SU-DHL-6 (cell line): ENCODE measurements at regions not wholly inside any gene's neighbourhood (a gene's known extent, or its start where the extent isn't known, plus 50 kb on each side); places are given as distances from the start of the nearest gene placed in this dataset.

ENCODE experiments used
- H2AFZ ChIP-seq: fragments of 200-600 bp; sonication (generic); 2 replicates; pipeline ENCODE4 v1.6.1; 2014; ENCODE audit warnings: low read depth, mild to moderate bottlenecking, moderate library complexity, mixed read lengths, antibody characterized with exemption, low read length; ENCODE audit not compliant: severe bottlenecking
- H3F3A ChIP-seq: fragments of 200-600 bp; shearing (Covaris generic); 2 replicates; pipeline ENCODE4 v1.6.0; 2016; ENCODE audit warnings: antibody characterized with exemption, mild to moderate bottlenecking; ENCODE audit not compliant: insufficient read depth
- H3K27ac ChIP-seq: fragments of 200-600 bp; sonication (generic); 2 replicates; pipeline ENCODE4 v1.5.1; 2016; ENCODE audit warnings: low read depth, mild to moderate bottlenecking, low read length, moderate library complexity, mixed read lengths
- H3K27me3 ChIP-seq: fragments of 200-600 bp; sonication (generic), shearing (Covaris generic); 2 replicates; pipeline ENCODE4 v1.6.0; 2014; ENCODE audit warnings: mild to moderate bottlenecking, low read length
- H3K36me3 ChIP-seq: fragments of 200-600 bp; sonication (generic); 2 replicates; pipeline ENCODE4 v1.6.1; 2014; ENCODE audit warnings: mild to moderate bottlenecking, low read length, mixed read lengths
- H3K4me2 ChIP-seq: fragments of 300-600, 200-600 bp; shearing (Covaris generic), sonication (generic); 2 replicates; pipeline ENCODE4 v1.6.0; 2014; ENCODE audit warnings: low read length, low read depth, mild to moderate bottlenecking; ENCODE audit not compliant: poor library complexity, severe bottlenecking
- H3K4me3 ChIP-seq: fragments of 200-600 bp; sonication (generic); 2 replicates; pipeline ENCODE4 v1.5.1; 2014; ENCODE audit warnings: antibody characterized with exemption, low read length, mild to moderate bottlenecking, mixed read lengths; ENCODE audit not compliant: insufficient read depth, poor library complexity, severe bottlenecking
- H3K79me2 ChIP-seq: fragments of 200-600 bp; sonication (generic); 2 replicates; pipeline ENCODE4 v1.6.1; 2014; ENCODE audit warnings: mild to moderate bottlenecking, low read length, moderate library complexity; ENCODE audit not compliant: insufficient read depth
- H3K9ac ChIP-seq: fragments of 200-600 bp; sonication (generic); 2 replicates; pipeline ENCODE4 v1.7.0; 2014; ENCODE audit warnings: mild to moderate bottlenecking, low read length
- H3K9me2 ChIP-seq: fragments of 200-600 bp; sonication (generic); replicated peaks from 2 replicates; pipeline ENCODE4 v1.6.1; 2014; ENCODE audit warnings: low read length; ENCODE audit not compliant: insufficient read depth
- H3K9me3 ChIP-seq: fragments of 200-600 bp; sonication (generic); 2 replicates; pipeline ENCODE4 v1.6.1; 2014; ENCODE audit warnings: low read length, mixed read lengths; ENCODE audit not compliant: insufficient read depth
- H4K20me1 ChIP-seq: fragments of 200-600 bp; sonication (generic); 2 replicates; pipeline ENCODE4 v1.6.1; 2014; ENCODE audit warnings: low read depth, mild to moderate bottlenecking, antibody characterized with exemption, low read length, moderate library complexity, mixed read lengths
- EZH2phosphoT487 ChIP-seq: fragments of 200-600 bp; sonication (generic), shearing (Covaris generic); conservative IDR thresholded peaks from 2 replicates; pipeline ENCODE4 v1.6.1; 2018; ENCODE audit warnings: mild to moderate bottlenecking, antibody characterized with exemption, low read length, moderate library complexity, mixed read lengths
- TF ChIP-seq, protein P1 (sequence below): fragments of 200-600 bp; sonication (generic); IDR thresholded peaks from one replicate; pipeline ENCODE4 v1.5.1; 2017; ENCODE audit warnings: antibody characterized with exemption, mild to moderate bottlenecking, low read length, moderate library complexity; ENCODE audit not compliant: insufficient read depth, poor library complexity, severe bottlenecking

- Histone ChIP-seq H4K20me1 (no peaks in the 10 kb centered on the region), H3K79me2 (no peaks in the 10 kb centered on the region), H2AFZ (no peak overlapping the region), H3K4me2 (no peak overlapping the region), H3K4me3 (no peak overlapping the region), H3K9ac (no peak overlapping the region), H3K27me3 (no peaks in the 10 kb centered on the region), H3K36me3 (no peaks in the 10 kb centered on the region), H3K9me2 (no peaks in the 10 kb centered on the region), H3K27ac (no peak overlapping the region), H3K9me3 (no peaks in the 10 kb centered on the region), H3F3A (no peaks in the 10 kb centered on the region)
- TF ChIP-seq EZH2phosphoT487, result no peak
- TF ChIP-seq, protein P1, sequence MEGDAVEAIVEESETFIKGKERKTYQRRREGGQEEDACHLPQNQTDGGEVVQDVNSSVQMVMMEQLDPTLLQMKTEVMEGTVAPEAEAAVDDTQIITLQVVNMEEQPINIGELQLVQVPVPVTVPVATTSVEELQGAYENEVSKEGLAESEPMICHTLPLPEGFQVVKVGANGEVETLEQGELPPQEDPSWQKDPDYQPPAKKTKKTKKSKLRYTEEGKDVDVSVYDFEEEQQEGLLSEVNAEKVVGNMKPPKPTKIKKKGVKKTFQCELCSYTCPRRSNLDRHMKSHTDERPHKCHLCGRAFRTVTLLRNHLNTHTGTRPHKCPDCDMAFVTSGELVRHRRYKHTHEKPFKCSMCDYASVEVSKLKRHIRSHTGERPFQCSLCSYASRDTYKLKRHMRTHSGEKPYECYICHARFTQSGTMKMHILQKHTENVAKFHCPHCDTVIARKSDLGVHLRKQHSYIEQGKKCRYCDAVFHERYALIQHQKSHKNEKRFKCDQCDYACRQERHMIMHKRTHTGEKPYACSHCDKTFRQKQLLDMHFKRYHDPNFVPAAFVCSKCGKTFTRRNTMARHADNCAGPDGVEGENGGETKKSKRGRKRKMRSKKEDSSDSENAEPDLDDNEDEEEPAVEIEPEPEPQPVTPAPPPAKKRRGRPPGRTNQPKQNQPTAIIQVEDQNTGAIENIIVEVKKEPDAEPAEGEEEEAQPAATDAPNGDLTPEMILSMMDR, result no peak
Observed at GRCh38 chr4:27928761-27929540, 1068.3 kb downstream of the STIM2 start.

DNA sequence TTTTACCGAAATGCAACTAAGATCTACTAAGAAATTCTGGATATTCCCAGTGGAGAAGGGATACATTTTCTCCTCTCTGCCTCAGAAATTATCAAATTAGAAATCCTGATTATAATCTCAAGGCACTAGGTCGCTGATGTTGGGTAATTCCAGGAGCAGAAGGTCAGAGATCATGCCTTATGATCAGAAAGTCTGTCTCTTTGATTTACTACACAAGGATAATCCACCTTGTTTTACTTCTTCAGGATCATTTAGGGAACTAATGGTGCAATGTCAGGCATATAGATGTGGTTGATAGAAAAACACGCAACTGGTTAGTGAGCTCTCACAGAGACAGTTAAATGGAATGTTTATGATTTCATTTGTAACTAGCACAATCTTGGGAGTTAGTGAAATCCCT, 1069.7 kb downstream of the STIM2 start:
- Histone ChIP-seq H3K4me2 (no peak overlapping the region), H4K20me1 (no peaks in the 10 kb centered on the region), H3K27ac (no peak overlapping the region), H3F3A (no peaks in the 10 kb centered on the region), H2AFZ (no peak overlapping the region), H3K4me3 (no peak overlapping the region), H3K27me3 (no peaks in the 10 kb centered on the region), H3K79me2 (no peaks in the 10 kb centered on the region), H3K9ac (no peak overlapping the region), H3K9me3 (no peaks in the 10 kb centered on the region), H3K9me2 (no peaks in the 10 kb centered on the region), H3K36me3 (no peaks in the 10 kb centered on the region)
- TF ChIP-seq EZH2phosphoT487, result no peak
- TF ChIP-seq, protein P1, result no peak

GRCh38 chr4:27930976-27931375, 1070.3 kb downstream of the STIM2 start:
- TF ChIP-seq, protein P1, result no peak
- no peak overlapping the region for H3K9ac ChIP-seq
- H3K36me3 ChIP-seq, result no peaks in the 10 kb centered on the region
- H2AFZ ChIP-seq, result no peak overlapping the region
- no peaks in the 10 kb centered on the region for H3K9me2 ChIP-seq
- no peak overlapping the region for H3K27ac ChIP-seq
- no peaks in the 10 kb centered on the region for H4K20me1 ChIP-seq
- no peak overlapping the region for H3K4me3 ChIP-seq
- no peaks in the 10 kb centered on the region for H3K27me3 ChIP-seq
- no peak overlapping the region for H3K4me2 ChIP-seq
- no peaks in the 10 kb centered on the region for H3F3A ChIP-seq
- H3K79me2 ChIP-seq, result no peaks in the 10 kb centered on the region
- no peaks in the 10 kb centered on the region for H3K9me3 ChIP-seq
